Left ventricle myocardium inferior (tissue), 1 donor: ENCODE measurements at regions not wholly inside any gene's neighbourhood (a gene's known extent, or its start where the extent isn't known, plus 50 kb on each side); places are given as distances from the start of the nearest gene placed in this dataset.

Source experiments
- DNase-seq: peaks from one replicate; pipeline ENCODE4 v3.0.0-alpha.2; 2020
- H3K27ac ChIP-seq: fragments of 200-600 bp; replicated peaks from 2 replicates; pipeline ENCODE4 v1.8.0; 2021
- H3K27me3 ChIP-seq: fragments of 200-600 bp; 2 replicates; pipeline ENCODE4 v1.8.0; 2021; ENCODE audit warnings: low read depth
- H3K36me3 ChIP-seq: fragments of 200-600 bp; 2 replicates; pipeline ENCODE4 v1.8.0; 2021
- H3K4me1 ChIP-seq: fragments of 200-600 bp; 2 replicates; pipeline ENCODE4 v1.8.0; 2021
- H3K4me3 ChIP-seq: fragments of 200-600 bp; 2 replicates; pipeline ENCODE4 v1.8.0; 2021; ENCODE audit warnings: mild to moderate bottlenecking, moderate library complexity
- H3K9me3 ChIP-seq: fragments of 200-600 bp; replicated peaks from 2 replicates; pipeline ENCODE4 v1.8.0; 2021
- CTCF ChIP-seq: fragments of 200-600 bp; IDR thresholded peaks from 2 replicates; pipeline ENCODE4 v1.8.0; 2021; ENCODE audit warnings: antibody characterized with exemption, mild to moderate bottlenecking, borderline replicate concordance
- intact Hi-C: fragments of 100-400 bp; cut with micrococcal nuclease; formaldehyde crosslinking; loops from one replicate; pipeline ENCODE4 v1.11.0; 2022
- donor health status: DM: no; HTN: yes; CAD: no; lungs with severe emphysema.

GRCh38 chr20:19070026-19070425, 142.4 kb upstream of the SLC24A3 start:
- no peak for DNase-seq
- no peaks in the 10 kb centered on the region for H3K36me3 ChIP-seq
- H3K27me3 ChIP-seq: no peaks in the 10 kb centered on the region
- intact Hi-C loops: no loop called here
- peaks cover 4% of the 10 kb centered on the region for H3K9me3 ChIP-seq
- no peak for TF ChIP-seq CTCF
- no peak overlapping the region for H3K27ac ChIP-seq
- no peaks in the 10 kb centered on the region for H3K4me1 ChIP-seq
- H3K4me3 ChIP-seq: no peak overlapping the region

- H3K4me3 ChIP-seq: no peak overlapping the region
- no peaks in the 10 kb centered on the region for H3K4me1 ChIP-seq
- DNase-seq: no peak
- H3K27ac ChIP-seq: no peak overlapping the region
- intact Hi-C loops: no loop called here
- no peaks in the 10 kb centered on the region for H3K9me3 ChIP-seq
- TF ChIP-seq CTCF: no peak
- peaks cover 4% of the 10 kb centered on the region for H3K27me3 ChIP-seq
- H3K36me3 ChIP-seq: no peaks in the 10 kb centered on the region
These were observed 141.6 kb upstream of the SLC24A3 start for GRCh38 chr20:19070681-19071445.

GRCh38 chr20:19071446-19071725, 141.1 kb upstream of the SLC24A3 start:
- Histone ChIP-seq H3K27ac (no peak overlapping the region), H3K4me3 (no peak overlapping the region), H3K4me1 (no peaks in the 10 kb centered on the region), H3K36me3 (no peaks in the 10 kb centered on the region), H3K9me3 (no peaks in the 10 kb centered on the region), H3K27me3 (peaks cover 4% of the 10 kb centered on the region)
- intact Hi-C loops: no loop called here
- no peak for TF ChIP-seq CTCF
- DNase-seq: no peak

- Histone ChIP-seq H3K27ac (no peak overlapping the region), H3K4me3 (no peak overlapping the region), H3K36me3 (no peaks in the 10 kb centered on the region), H3K4me1 (no peaks in the 10 kb centered on the region), H3K27me3 (peaks cover 4% of the 10 kb centered on the region), H3K9me3 (no peaks in the 10 kb centered on the region)
- intact Hi-C loops: no loop called here
- TF ChIP-seq CTCF: no peak
- DNase-seq: no peak
These were observed 140.4 kb upstream of the SLC24A3 start for GRCh38 chr20:19071902-19072498.

- DNase-seq: no peak
- H3K4me1 ChIP-seq: no peaks in the 10 kb centered on the region
- TF ChIP-seq CTCF: no peak
- no peak overlapping the region for H3K27ac ChIP-seq
- H3K27me3 ChIP-seq: peaks cover 4% of the 10 kb centered on the region
- H3K9me3 ChIP-seq: no peaks in the 10 kb centered on the region
- H3K36me3 ChIP-seq: no peaks in the 10 kb centered on the region
- H3K4me3 ChIP-seq: no peak overlapping the region
- intact Hi-C loops: no loop called here
These were observed 139.5 kb upstream of the SLC24A3 start for GRCh38 chr20:19072988-19073387.
